ENCODE measurements at regions not wholly inside any gene's neighbourhood (a gene's known extent, or its start where the extent isn't known, plus 50 kb on each side); places are given as distances from the start of the nearest gene placed in this dataset.

DNA sequence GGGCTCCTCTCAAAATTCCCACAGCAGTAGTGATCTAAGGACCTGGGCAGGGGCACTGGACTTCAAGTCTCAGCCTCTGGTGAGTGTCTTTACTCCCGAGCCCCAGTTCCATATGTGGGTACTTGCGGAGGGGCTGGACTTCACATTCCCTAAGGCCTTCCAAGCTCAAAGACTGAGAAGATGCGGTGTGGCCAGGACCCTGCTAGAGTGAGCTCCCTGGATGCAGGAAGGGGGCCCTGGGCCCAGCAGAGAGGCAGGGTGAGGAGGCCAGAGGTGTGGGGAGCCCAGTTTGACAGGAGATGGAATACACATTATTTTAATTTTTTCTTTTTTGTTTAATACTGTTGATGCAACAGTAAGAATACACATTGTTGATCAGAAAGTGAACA, 83.7 kb downstream of the IGLL1 start:
- no peak overlapping the region for H3K4me3 ChIP-seq (ENCODE audit: insufficient read depth, low read length, poor library complexity, severe bottlenecking)
- no peaks in the 10 kb centered on the region for H3K27me3 ChIP-seq (ENCODE audit: low read length)
- no peaks in the 10 kb centered on the region for H3K79me2 ChIP-seq (ENCODE audit: insufficient read depth, low read length)
- H3K9ac ChIP-seq (ENCODE audit: low read length): no peak overlapping the region
- H3K9me2 ChIP-seq (replicated peaks; ENCODE audit: insufficient read depth, low read length): no peaks in the 10 kb centered on the region
- no peak overlapping the region for H2AFZ ChIP-seq (ENCODE audit: low read depth, low read length, severe bottlenecking)
- H3F3A ChIP-seq (ENCODE audit: insufficient read depth): no peaks in the 10 kb centered on the region
- TF ChIP-seq, protein P1, sequence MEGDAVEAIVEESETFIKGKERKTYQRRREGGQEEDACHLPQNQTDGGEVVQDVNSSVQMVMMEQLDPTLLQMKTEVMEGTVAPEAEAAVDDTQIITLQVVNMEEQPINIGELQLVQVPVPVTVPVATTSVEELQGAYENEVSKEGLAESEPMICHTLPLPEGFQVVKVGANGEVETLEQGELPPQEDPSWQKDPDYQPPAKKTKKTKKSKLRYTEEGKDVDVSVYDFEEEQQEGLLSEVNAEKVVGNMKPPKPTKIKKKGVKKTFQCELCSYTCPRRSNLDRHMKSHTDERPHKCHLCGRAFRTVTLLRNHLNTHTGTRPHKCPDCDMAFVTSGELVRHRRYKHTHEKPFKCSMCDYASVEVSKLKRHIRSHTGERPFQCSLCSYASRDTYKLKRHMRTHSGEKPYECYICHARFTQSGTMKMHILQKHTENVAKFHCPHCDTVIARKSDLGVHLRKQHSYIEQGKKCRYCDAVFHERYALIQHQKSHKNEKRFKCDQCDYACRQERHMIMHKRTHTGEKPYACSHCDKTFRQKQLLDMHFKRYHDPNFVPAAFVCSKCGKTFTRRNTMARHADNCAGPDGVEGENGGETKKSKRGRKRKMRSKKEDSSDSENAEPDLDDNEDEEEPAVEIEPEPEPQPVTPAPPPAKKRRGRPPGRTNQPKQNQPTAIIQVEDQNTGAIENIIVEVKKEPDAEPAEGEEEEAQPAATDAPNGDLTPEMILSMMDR (IDR thresholded peaks at IDR 0.05; ENCODE audit: insufficient read depth, low read length, poor library complexity, severe bottlenecking): no peak
- TF ChIP-seq EZH2phosphoT487 (conservative IDR thresholded peaks at IDR 0.05; ENCODE audit: low read length): no peak
- H3K36me3 ChIP-seq (ENCODE audit: low read length): no peaks in the 10 kb centered on the region
- no peaks in the 10 kb centered on the region for H4K20me1 ChIP-seq (ENCODE audit: low read depth, low read length)
- H3K9me3 ChIP-seq (ENCODE audit: insufficient read depth, low read length): no peaks in the 10 kb centered on the region
- no peak overlapping the region for H3K27ac ChIP-seq (ENCODE audit: low read depth, low read length)
- no peak overlapping the region for H3K4me2 ChIP-seq (ENCODE audit: low read depth, low read length, poor library complexity, severe bottlenecking)

DNA sequence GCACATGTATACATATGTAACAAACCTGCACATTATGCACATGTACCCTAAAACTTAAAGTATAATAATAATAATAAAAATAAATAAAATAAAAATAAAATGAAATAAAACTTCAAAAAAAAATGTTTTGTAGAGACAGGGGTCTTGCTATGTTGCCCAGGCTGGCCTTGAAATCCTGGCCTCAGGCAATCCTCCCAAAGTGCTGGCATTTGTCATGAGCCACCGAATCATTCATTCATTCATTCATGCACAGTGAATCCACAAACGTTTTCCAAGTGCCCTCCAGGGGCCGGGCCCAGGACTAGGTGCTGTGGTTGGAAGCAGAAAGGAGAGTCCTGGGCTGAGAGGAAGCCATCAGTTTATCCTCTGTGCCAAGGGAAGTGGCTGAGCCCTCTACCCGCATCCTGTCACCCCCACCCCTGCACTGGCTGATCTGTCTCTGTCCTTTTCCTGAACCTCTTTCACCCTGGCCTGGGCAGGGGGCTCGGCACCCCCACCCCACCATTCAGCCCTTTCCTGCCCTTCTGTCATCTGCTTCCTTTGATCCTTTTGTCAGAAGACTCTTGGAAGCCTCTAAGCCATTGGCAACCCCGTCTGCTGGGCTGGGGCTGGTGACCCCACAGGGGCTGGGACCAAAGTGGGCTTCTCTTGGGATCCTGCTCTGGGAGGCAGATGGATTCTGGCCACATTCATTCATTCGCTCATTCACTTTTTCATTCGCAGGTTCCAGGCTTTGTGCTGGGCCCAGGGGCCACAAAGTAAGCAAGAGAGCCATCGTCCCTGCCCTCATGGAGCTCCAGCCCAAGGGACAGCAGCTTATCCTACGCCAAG, 84.3 kb downstream of the IGLL1 start:
- Histone ChIP-seq H2AFZ (ENCODE audit: low read depth, low read length, severe bottlenecking) (no peak overlapping the region), H3K27me3 (ENCODE audit: low read length) (no peaks in the 10 kb centered on the region), H3F3A (ENCODE audit: insufficient read depth) (no peaks in the 10 kb centered on the region), H3K36me3 (ENCODE audit: low read length) (no peaks in the 10 kb centered on the region), H3K27ac (ENCODE audit: low read depth, low read length) (no peak overlapping the region), H3K4me3 (ENCODE audit: insufficient read depth, low read length, poor library complexity, severe bottlenecking) (no peak overlapping the region), H4K20me1 (ENCODE audit: low read depth, low read length) (no peaks in the 10 kb centered on the region), H3K9me3 (ENCODE audit: insufficient read depth, low read length) (no peaks in the 10 kb centered on the region), H3K9ac (ENCODE audit: low read length) (no peak overlapping the region), H3K4me2 (ENCODE audit: low read depth, low read length, poor library complexity, severe bottlenecking) (no peak overlapping the region), H3K9me2 (replicated peaks; ENCODE audit: insufficient read depth, low read length) (no peaks in the 10 kb centered on the region), H3K79me2 (ENCODE audit: insufficient read depth, low read length) (no peaks in the 10 kb centered on the region)
- no peak for TF ChIP-seq EZH2phosphoT487 (conservative IDR thresholded peaks at IDR 0.05; ENCODE audit: low read length)
- TF ChIP-seq, protein P1 (IDR thresholded peaks at IDR 0.05; ENCODE audit: insufficient read depth, low read length, poor library complexity, severe bottlenecking): no peak

DNA sequence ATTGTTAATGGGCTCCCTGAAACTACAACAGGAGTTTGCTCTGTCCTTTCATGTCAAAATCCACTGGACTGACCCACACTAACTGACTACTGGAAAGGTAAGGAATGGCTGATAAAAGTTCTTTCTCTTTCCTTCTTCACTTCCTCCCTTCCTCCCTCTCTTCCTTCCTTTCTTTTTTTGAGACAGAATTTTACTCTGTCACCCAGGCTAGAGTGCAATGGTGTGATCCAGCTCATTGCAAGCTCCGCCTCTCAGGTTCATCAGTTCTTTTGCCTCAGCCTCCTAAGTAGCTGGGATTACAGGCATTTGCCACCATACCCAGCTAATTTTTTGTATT, 85.2 kb downstream of the IGLL1 start:
- H2AFZ ChIP-seq (ENCODE audit: low read depth, low read length, severe bottlenecking): no peak overlapping the region
- no peaks in the 10 kb centered on the region for H3K36me3 ChIP-seq (ENCODE audit: low read length)
- H3K9ac ChIP-seq (ENCODE audit: low read length): no peak overlapping the region
- no peak overlapping the region for H3K4me2 ChIP-seq (ENCODE audit: low read depth, low read length, poor library complexity, severe bottlenecking)
- H4K20me1 ChIP-seq (ENCODE audit: low read depth, low read length): no peaks in the 10 kb centered on the region
- TF ChIP-seq, protein P1 (IDR thresholded peaks at IDR 0.05; ENCODE audit: insufficient read depth, low read length, poor library complexity, severe bottlenecking): no peak
- TF ChIP-seq EZH2phosphoT487 (conservative IDR thresholded peaks at IDR 0.05; ENCODE audit: low read length): no peak
- no peaks in the 10 kb centered on the region for H3K9me3 ChIP-seq (ENCODE audit: insufficient read depth, low read length)
- H3K4me3 ChIP-seq (ENCODE audit: insufficient read depth, low read length, poor library complexity, severe bottlenecking): no peak overlapping the region
- no peaks in the 10 kb centered on the region for H3K9me2 ChIP-seq (replicated peaks; ENCODE audit: insufficient read depth, low read length)
- H3K27ac ChIP-seq (ENCODE audit: low read depth, low read length): no peak overlapping the region
- H3F3A ChIP-seq (ENCODE audit: insufficient read depth): no peaks in the 10 kb centered on the region
- no peaks in the 10 kb centered on the region for H3K79me2 ChIP-seq (ENCODE audit: insufficient read depth, low read length)
- H3K27me3 ChIP-seq (ENCODE audit: low read length): no peaks in the 10 kb centered on the region
